HCT116 (cell line): ENCODE measurements at regions not wholly inside any gene's neighbourhood (a gene's known extent, or its start where the extent isn't known, plus 50 kb on each side); places are given as distances from the start of the nearest gene placed in this dataset.

Experiments
- ATAC-seq: fragments of 200-7000 bp; cut with Tn5 transposase; 2 replicates; pipeline ENCODE4 v1.9.1; 2020; ENCODE audit warnings: mild to moderate bottlenecking, moderate library complexity
- BruUV-seq: library from RNA; stranded (reverse); fragments of 400-500 nt; replicated peaks from 2 replicates; lab custom pipeline; 2021; lab: Mats Ljungman, UMichigan
- CTCF ChIA-PET: fragments of 300-600 bp; sonication (Branson Sonifier 250); formaldehyde crosslinking; loops from one replicate; lab custom pipeline; 2021; ENCODE audit warnings: antibody characterized with exemption; lab: Charles Lee
- POLR2A ChIA-PET: fragments of 300-600, 350-600 bp; sonication (Branson Sonifier 250); formaldehyde crosslinking; loops from one replicate; lab custom pipeline; 2021; ENCODE audit warnings: antibody characterized with exemption; lab: Charles Lee
- RAD21 ChIA-PET, 2 experiments: fragments of 300-600 bp; sonication (Branson Sonifier 250); formaldehyde crosslinking; loops; one replicate each; lab custom pipeline; 2023; ENCODE audit warnings: low total read pairs in 2 of 2; ENCODE audit not compliant: uncharacterized antibody in 2 of 2, unreplicated experiment in 2 of 2, low non-redundant PET in 1 of 2; lab: Charles Lee
- DNase-seq: peaks from one replicate; pipeline ENCODE4 v3.0.0-alpha.2; 2010; ENCODE audit warnings: low read depth, low spot score
- H2AFZ ChIP-seq: fragments of 200-600 bp; shearing (Covaris generic), sonication (generic); 2 replicates; pipeline ENCODE4 v1.6.1; 2017; ENCODE audit warnings: low read depth, mixed run types, mixed read lengths, antibody characterized with exemption, low read length; ENCODE audit not compliant: poor library complexity, severe bottlenecking
- H3K27ac ChIP-seq: 2 replicates; pipeline ENCODE4 v1.5.1; 2012; ENCODE audit warnings: low read depth, low read length
- H3K27me3 ChIP-seq: fragments of 200-600 bp; sonication (generic); 2 replicates; pipeline ENCODE4 v1.6.1; 2016; ENCODE audit warnings: mixed run types, low read length, mixed read lengths; ENCODE audit not compliant: insufficient read depth
- H3K36me3 ChIP-seq, 2 experiments: fragments of 200-500 bp in 1 of 2; fragments of 200-600 bp in 1 of 2; sonication (Bioruptor generic) in 1 of 2; sonication (generic) in 1 of 2; 2 replicates each; pipeline versions ENCODE4 v1.5.1 to v1.6.1; 2014 to 2016; ENCODE audit warnings: low read length in 2 of 2, inconsistent platforms in 1 of 2, mixed read lengths in 1 of 2, mixed run types in 1 of 2; ENCODE audit not compliant: insufficient read depth in 2 of 2, control insufficient read depth in 1 of 2
- H3K4me1 ChIP-seq, 2 experiments: fragments of 200-600 bp in 1 of 2; sonication (generic) in 1 of 2; 2 replicates each; pipeline versions ENCODE4 v1.5.1 to v1.6.1; 2012 to 2017; ENCODE audit warnings: low read length in 2 of 2, inconsistent platforms in 1 of 2, mild to moderate bottlenecking in 1 of 2, mixed read lengths in 1 of 2, mixed run types in 1 of 2, moderate library complexity in 1 of 2; ENCODE audit not compliant: insufficient read depth in 2 of 2, control insufficient read depth in 1 of 2
- H3K4me2 ChIP-seq: fragments of 200-600 bp; sonication (generic); 2 replicates; pipeline ENCODE4 v1.6.1; 2017; ENCODE audit warnings: mixed run types, low read length, mixed read lengths
- H3K4me3 ChIP-seq, 2 experiments: fragments of 200-600 bp in 1 of 2; sonication (generic) in 1 of 2; replicated peaks in 1 of 2; 2 replicates each; pipeline ENCODE4 v1.5.1; 2011 to 2016; ENCODE audit warnings: low read length in 2 of 2, control low read depth in 1 of 2, low read depth in 1 of 2, mild to moderate bottlenecking in 1 of 2, mixed read lengths in 1 of 2, mixed run types in 1 of 2
- H3K79me2 ChIP-seq: fragments of 200-600 bp; sonication (generic); 2 replicates; pipeline ENCODE4 v1.6.1; 2017; ENCODE audit warnings: mild to moderate bottlenecking, mixed run types, low read length, moderate library complexity, mixed read lengths; ENCODE audit not compliant: insufficient read depth
- H3K9ac ChIP-seq: fragments of 200-600 bp; sonication (generic); 2 replicates; pipeline ENCODE4 v1.6.1; 2016; ENCODE audit warnings: low read length, mixed read lengths
- H3K9me2 ChIP-seq: fragments of 200-600 bp; sonication (generic), shearing (Covaris generic); 2 replicates; pipeline ENCODE4 v1.6.1; 2017; ENCODE audit warnings: mixed run types, mild to moderate bottlenecking, moderate library complexity; ENCODE audit not compliant: insufficient read depth
- H3K9me3 ChIP-seq, 2 experiments: fragments of 200-500 bp in 1 of 2; fragments of 200-600 bp in 1 of 2; sonication (Bioruptor generic) in 1 of 2; sonication (generic) in 1 of 2; 2 replicates each; pipeline ENCODE4 v1.6.1; 2014 to 2017; ENCODE audit warnings: low read length in 2 of 2, mixed read lengths in 2 of 2, inconsistent platforms in 1 of 2, low read depth in 1 of 2, mild to moderate bottlenecking in 1 of 2, mixed run types in 1 of 2, moderate library complexity in 1 of 2; ENCODE audit not compliant: control insufficient read depth in 1 of 2, insufficient read depth in 1 of 2
- H4K20me1 ChIP-seq: fragments of 200-600 bp; sonication (generic), shearing (Covaris generic); 2 replicates; pipeline ENCODE4 v1.6.1; 2017; ENCODE audit warnings: mixed run types, mild to moderate bottlenecking, moderate library complexity; ENCODE audit not compliant: insufficient read depth
- CBX3 ChIP-seq: IDR thresholded peaks from 2 replicates; pipeline ENCODE4 v1.6.1; 2012; ENCODE audit warnings: low read depth
- CEBPB ChIP-seq: IDR thresholded peaks from 2 replicates; pipeline ENCODE4 v1.6.1; 2012; ENCODE audit warnings: low read depth
- ELF1 ChIP-seq: IDR thresholded peaks from 2 replicates; pipeline ENCODE4 v1.6.1; 2012; ENCODE audit warnings: low read depth, borderline replicate concordance
- EZH2 ChIP-seq: fragments of 200-600 bp; sonication (generic); IDR thresholded peaks from 2 replicates; pipeline ENCODE4 v1.6.1; 2017; ENCODE audit warnings: antibody characterized with exemption, mixed run types
- EZH2phosphoT487 ChIP-seq: fragments of 200-600 bp; IDR thresholded peaks from 2 replicates; pipeline ENCODE4 v1.6.1; 2018; ENCODE audit warnings: antibody characterized with exemption, borderline replicate concordance
- FOSL1 ChIP-seq: IDR thresholded peaks from 2 replicates; pipeline ENCODE4 v1.6.1; 2012; ENCODE audit warnings: low read depth
- JUND ChIP-seq: IDR thresholded peaks from 2 replicates; pipeline ENCODE4 v1.6.1; 2012
- POLR2A ChIP-seq: IDR thresholded peaks from 2 replicates; pipeline ENCODE4 v1.7.0; 2011; ENCODE audit warnings: borderline replicate concordance; ENCODE audit not compliant: insufficient read depth, insufficient read length; ENCODE audit errors: extremely low read depth
- POLR2AphosphoS5 ChIP-seq: IDR thresholded peaks from 2 replicates; pipeline ENCODE4 v1.6.1; 2011; ENCODE audit warnings: mild to moderate bottlenecking, low read depth, low read length, moderate library complexity
- RAD21 ChIP-seq: IDR thresholded peaks from 2 replicates; pipeline ENCODE4 v1.6.1; 2012; ENCODE audit warnings: low read depth, mild to moderate bottlenecking
- REST ChIP-seq: IDR thresholded peaks from 2 replicates; pipeline ENCODE4 v1.6.1; 2012; ENCODE audit warnings: low read depth
- SIN3A ChIP-seq: IDR thresholded peaks from 2 replicates; pipeline ENCODE4 v1.6.1; 2012; ENCODE audit warnings: low read depth
- SP1 ChIP-seq: IDR thresholded peaks from 2 replicates; pipeline ENCODE4 v1.6.1; 2012; ENCODE audit warnings: low read depth
- SRF ChIP-seq: IDR thresholded peaks from 2 replicates; pipeline ENCODE4 v1.6.1; 2012; ENCODE audit warnings: low read depth
- TCF7L2 ChIP-seq: IDR thresholded peaks from 2 replicates; pipeline ENCODE4 v1.7.0; 2011; ENCODE audit warnings: borderline replicate concordance, inconsistent platforms; ENCODE audit not compliant: insufficient read depth, insufficient read length; ENCODE audit errors: extremely low read depth
- YY1 ChIP-seq: IDR thresholded peaks from 2 replicates; pipeline ENCODE4 v1.6.1; 2011; ENCODE audit warnings: low read length, low read depth, moderate library complexity, mild to moderate bottlenecking; ENCODE audit not compliant: insufficient replicate concordance; ENCODE audit errors: extremely low read depth
- ZFX ChIP-seq: fragments of 450-650 bp; IDR thresholded peaks from 2 replicates; pipeline ENCODE4 v1.6.1; 2017
- ZNF274 ChIP-seq: fragments of 200-500 bp; sonication (Bioruptor generic); IDR thresholded peaks from 2 replicates; pipeline ENCODE4 v1.6.1; 2014; ENCODE audit warnings: mild to moderate bottlenecking, low read depth, low read length, inconsistent platforms
- intact Hi-C: fragments of 100-400 bp; cut with micrococcal nuclease; formaldehyde crosslinking; loops from 2 replicates; pipeline ENCODE4 v1.10.0; 2022
- TF ChIP-seq, protein P1 (sequence below), 3 experiments: fragments of 200-600 bp in 1 of 3; sonication (generic) in 1 of 3; IDR thresholded peaks in 2 of 3; conservative IDR thresholded peaks in 1 of 3; 2 replicates each; pipeline ENCODE4 v1.5.1; 2012 to 2017; ENCODE audit warnings: low read depth in 2 of 3, low read length in 2 of 3, antibody characterized with exemption in 1 of 3, borderline replicate concordance in 1 of 3, control low read depth in 1 of 3, mild to moderate bottlenecking in 1 of 3, mixed read lengths in 1 of 3, mixed run types in 1 of 3, moderate library complexity in 1 of 3; ENCODE audit not compliant: insufficient read depth in 1 of 3

DNA sequence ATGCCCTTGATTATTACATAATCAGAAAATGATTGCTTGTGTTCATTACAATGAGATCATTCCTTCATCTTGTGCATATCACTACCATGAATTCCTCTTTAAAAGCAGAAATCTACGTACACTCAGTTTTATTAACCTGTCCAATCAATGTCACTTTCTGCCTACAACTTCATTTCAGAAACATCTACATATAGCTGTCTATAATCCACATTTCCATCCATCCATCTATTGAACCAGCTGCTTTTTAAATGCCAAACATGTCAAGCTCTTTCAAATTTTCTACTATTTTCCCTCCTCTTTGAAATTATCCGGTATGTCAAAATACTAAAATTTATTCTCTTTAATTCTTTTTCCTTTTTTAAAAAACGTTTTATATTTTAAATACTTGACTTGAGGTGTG, 462.0 kb downstream of the GABRG1 start (continued):
- TF ChIP-seq RAD21 (no peak), EZH2 (no peak), SIN3A (no peak), POLR2A (no peak)
- TF ChIP-seq, protein P1, sequence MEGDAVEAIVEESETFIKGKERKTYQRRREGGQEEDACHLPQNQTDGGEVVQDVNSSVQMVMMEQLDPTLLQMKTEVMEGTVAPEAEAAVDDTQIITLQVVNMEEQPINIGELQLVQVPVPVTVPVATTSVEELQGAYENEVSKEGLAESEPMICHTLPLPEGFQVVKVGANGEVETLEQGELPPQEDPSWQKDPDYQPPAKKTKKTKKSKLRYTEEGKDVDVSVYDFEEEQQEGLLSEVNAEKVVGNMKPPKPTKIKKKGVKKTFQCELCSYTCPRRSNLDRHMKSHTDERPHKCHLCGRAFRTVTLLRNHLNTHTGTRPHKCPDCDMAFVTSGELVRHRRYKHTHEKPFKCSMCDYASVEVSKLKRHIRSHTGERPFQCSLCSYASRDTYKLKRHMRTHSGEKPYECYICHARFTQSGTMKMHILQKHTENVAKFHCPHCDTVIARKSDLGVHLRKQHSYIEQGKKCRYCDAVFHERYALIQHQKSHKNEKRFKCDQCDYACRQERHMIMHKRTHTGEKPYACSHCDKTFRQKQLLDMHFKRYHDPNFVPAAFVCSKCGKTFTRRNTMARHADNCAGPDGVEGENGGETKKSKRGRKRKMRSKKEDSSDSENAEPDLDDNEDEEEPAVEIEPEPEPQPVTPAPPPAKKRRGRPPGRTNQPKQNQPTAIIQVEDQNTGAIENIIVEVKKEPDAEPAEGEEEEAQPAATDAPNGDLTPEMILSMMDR (IDR thresholded peaks at IDR 0.05 in 2 of 3, conservative IDR thresholded peaks at IDR 0.05 in 1 of 3; ENCODE audit: borderline replicate concordance in 1 of 3, insufficient read depth in 1 of 3, low read depth in 2 of 3, low read length in 2 of 3): no peak

- ChIA-PET RAD21 (no interaction called here), CTCF (no interaction called here), POLR2A (no interaction called here)
- Histone ChIP-seq H3K27me3 (no peaks in the 10 kb centered on the region), H3K4me3 (no peak overlapping the region), H3K79me2 (no peaks in the 10 kb centered on the region), H3K9me2 (no peaks in the 10 kb centered on the region), H2AFZ (no peak overlapping the region), H3K4me2 (no peak overlapping the region), H3K9ac (no peak overlapping the region), H4K20me1 (no peaks in the 10 kb centered on the region), H3K4me1 (no peaks in the 10 kb centered on the region), H3K36me3 (no peaks in the 10 kb centered on the region), H3K9me3 (peaks cover 0 to 21% of the 10 kb centered on the region in 2 experiments; a peak in 2 of 4 replicates), H3K27ac (no peak overlapping the region)
- no peak for TF ChIP-seq ELF1
- no peak for TF ChIP-seq JUND
- no peak for TF ChIP-seq EZH2phosphoT487
- TF ChIP-seq, protein P1 (IDR thresholded peaks at IDR 0.05 in 2 of 3, conservative IDR thresholded peaks at IDR 0.05 in 1 of 3; ENCODE audit: borderline replicate concordance in 1 of 3, insufficient read depth in 1 of 3, low read depth in 2 of 3, low read length in 2 of 3): no peak
- TF ChIP-seq POLR2AphosphoS5: no peak
- no peak for TF ChIP-seq RAD21
- no peak for TF ChIP-seq CEBPB
- TF ChIP-seq FOSL1: no peak
- TF ChIP-seq TCF7L2: no peak
- TF ChIP-seq CBX3: no peak
- no peak for TF ChIP-seq ZNF274
- no peak for TF ChIP-seq ZFX
- no peak for TF ChIP-seq POLR2A
- no peak for TF ChIP-seq YY1
- TF ChIP-seq SRF: no peak
- no peak for TF ChIP-seq SP1
- TF ChIP-seq EZH2: no peak
- TF ChIP-seq REST: no peak
- ATAC-seq: no peak
- no peak for DNase-seq
- intact Hi-C loops: no loop called here
- no TSS peak for BruUV-seq
Measured at GRCh38 chr4:45650545-45650944, 473.3 kb downstream of the GABRG1 start.
